Trophoblast cell (in vitro differentiated cells and primary cell): ENCODE measurements at regions not wholly inside any gene's neighbourhood (a gene's known extent, or its start where the extent isn't known, plus 50 kb on each side); places are given as distances from the start of the nearest gene placed in this dataset.
"Not testable (repeated sequence)": the region's sequence is repeated elsewhere in the genome, so short reads cannot be mapped to it uniquely, and the experiment has no call there.

Source experiments
- DNase-seq, 2 donors: peaks; one replicate each; pipeline ENCODE4 v3.0.0-alpha.2; 2016
- H2AFZ ChIP-seq: 2 replicates; pipeline ENCODE4 v1.6.1; 2013; ENCODE audit warnings: low read length, moderate library complexity, mild to moderate bottlenecking; ENCODE audit not compliant: insufficient read depth, poor library complexity
- H2AK5ac ChIP-seq: 2 replicates; pipeline ENCODE4 v1.6.1; 2013; ENCODE audit warnings: mild to moderate bottlenecking, low read length
- H2BK120ac ChIP-seq: 2 replicates; pipeline ENCODE4 v1.6.1; 2013; ENCODE audit warnings: low read length, mild to moderate bottlenecking, moderate library complexity; ENCODE audit not compliant: insufficient read depth, poor library complexity
- H2BK12ac ChIP-seq: 2 replicates; pipeline ENCODE4 v1.6.1; 2013; ENCODE audit warnings: mild to moderate bottlenecking, low read length, moderate library complexity
- H2BK5ac ChIP-seq: 2 replicates; pipeline ENCODE4 v1.6.1; 2013; ENCODE audit warnings: low read length, low read depth, moderate library complexity, mild to moderate bottlenecking; ENCODE audit not compliant: poor library complexity
- H3K14ac ChIP-seq: 2 replicates; pipeline ENCODE4 v1.6.1; 2013; ENCODE audit warnings: mild to moderate bottlenecking, low read length
- H3K18ac ChIP-seq: 2 replicates; pipeline ENCODE4 v1.6.1; 2013; ENCODE audit warnings: mild to moderate bottlenecking, low read length
- H3K23ac ChIP-seq: 2 replicates; pipeline ENCODE4 v1.6.1; 2013; ENCODE audit warnings: low read length
- H3K27ac ChIP-seq: 2 replicates; pipeline ENCODE4 v1.5.1; 2013; ENCODE audit warnings: low read depth, mild to moderate bottlenecking, inconsistent platforms, low read length, moderate library complexity
- H3K27me3 ChIP-seq: 2 replicates; pipeline ENCODE4 v1.6.1; 2013; ENCODE audit warnings: inconsistent platforms, mild to moderate bottlenecking, low read length, moderate library complexity; ENCODE audit not compliant: insufficient read depth
- H3K36me3 ChIP-seq, 2 experiments: 1 replicate in 1 of 2; 2 replicates in 1 of 2; pipeline ENCODE4 v1.6.1; 2013; ENCODE audit warnings: low read length in 2 of 2, mild to moderate bottlenecking in 2 of 2, moderate library complexity in 1 of 2; ENCODE audit not compliant: insufficient read depth in 2 of 2, control insufficient read depth in 1 of 2
- H3K4ac ChIP-seq: 2 replicates; pipeline ENCODE4 v1.6.1; 2013; ENCODE audit warnings: low read depth, mild to moderate bottlenecking, low read length, moderate library complexity
- H3K4me1 ChIP-seq, 2 experiments: 1 replicate in 1 of 2; 2 replicates in 1 of 2; pipeline ENCODE4 v1.6.1; 2013; ENCODE audit warnings: low read length in 2 of 2, mild to moderate bottlenecking in 2 of 2, moderate library complexity in 1 of 2; ENCODE audit not compliant: insufficient read depth in 2 of 2, control insufficient read depth in 1 of 2
- H3K4me2 ChIP-seq: 2 replicates; pipeline ENCODE4 v1.6.1; 2013; ENCODE audit warnings: inconsistent platforms, mild to moderate bottlenecking, low read length, moderate library complexity
- H3K4me3 ChIP-seq: 2 replicates; pipeline ENCODE4 v1.5.1; 2013; ENCODE audit warnings: mild to moderate bottlenecking, low read depth, low read length, inconsistent platforms
- H3K79me1 ChIP-seq: one replicate; pipeline ENCODE4 v1.6.1; 2013; ENCODE audit warnings: low read length
- H3K79me2 ChIP-seq: 2 replicates; pipeline ENCODE4 v1.6.1; 2013; ENCODE audit warnings: low read length, mild to moderate bottlenecking; ENCODE audit not compliant: control insufficient read depth, insufficient read depth, poor library complexity
- H3K9ac ChIP-seq: 2 replicates; pipeline ENCODE4 v1.6.1; 2013; ENCODE audit warnings: mild to moderate bottlenecking, low read length
- H3K9me3 ChIP-seq: 2 replicates; pipeline ENCODE4 v1.6.1; 2013; ENCODE audit warnings: low read depth, mild to moderate bottlenecking, control low read depth, inconsistent platforms, low read length; ENCODE audit not compliant: insufficient read depth
- H4K12ac ChIP-seq: 2 replicates; pipeline ENCODE4 v1.6.1; 2013; ENCODE audit warnings: low read depth, mild to moderate bottlenecking, low read length, moderate library complexity
- H4K8ac ChIP-seq: 2 replicates; pipeline ENCODE4 v1.6.1; 2013; ENCODE audit warnings: low read depth, mild to moderate bottlenecking, low read length, moderate library complexity
- H4K91ac ChIP-seq: one replicate; pipeline ENCODE4 v1.6.1; 2013; ENCODE audit warnings: low read depth, mild to moderate bottlenecking, low read length, moderate library complexity
- WGBS: extraction: QIAGEN DNeasy Blood & Tissue Kit; methylation state at CpG from one replicate; pipeline ENCODE4 v1.1.7; 2013; ENCODE audit warnings: missing lambda C conversion rate; ENCODE audit not compliant: insufficient read length, insufficient coverage; ENCODE audit errors: extremely low coverage; 5-methylcytosine and 5-hydroxymethylcytosine counted together

- H4K8ac ChIP-seq, result no peak overlapping the region
- H3K23ac ChIP-seq, result no peak overlapping the region
- H3K4ac ChIP-seq, result no peak overlapping the region
- WGBS, result no CpG with 5 or more reads among the region's 2 CpGs
- no peaks in the 10 kb centered on the region for H3K27me3 ChIP-seq
- H4K12ac ChIP-seq, result no peak overlapping the region
- no peak overlapping the region for H2BK120ac ChIP-seq
- DNase-seq, result peak in 1 of 2 donors; percentile 6
- H3K9me3 ChIP-seq, result peaks cover 13% of the 10 kb centered on the region
- no peak overlapping the region for H3K14ac ChIP-seq
- H3K79me1 ChIP-seq, result no peaks in the 10 kb centered on the region
- no peak overlapping the region for H3K4me3 ChIP-seq
- H2BK12ac ChIP-seq, result no peak overlapping the region
- no peaks in the 10 kb centered on the region for H3K4me1 ChIP-seq
- H3K79me2 ChIP-seq, result no peaks in the 10 kb centered on the region
- no peak overlapping the region for H2BK5ac ChIP-seq
- no peak overlapping the region for H3K9ac ChIP-seq
- no peak overlapping the region for H3K18ac ChIP-seq
- H4K91ac ChIP-seq, result no peak overlapping the region
- H3K36me3 ChIP-seq, result no peaks in the 10 kb centered on the region
- no peak overlapping the region for H3K27ac ChIP-seq
- no peak overlapping the region for H2AK5ac ChIP-seq
- H2AFZ ChIP-seq, result no peak overlapping the region
- H3K4me2 ChIP-seq, result no peak overlapping the region
Measured at GRCh38 chr6:156421933-156422332, 355.2 kb upstream of the ARID1B start.

GRCh38 chr6:156421301-156421700, 355.9 kb upstream of the ARID1B start:
- not testable (repeated sequence) for H4K8ac ChIP-seq, H3K4me1 ChIP-seq, H2BK12ac ChIP-seq, H3K18ac ChIP-seq, H2AK5ac ChIP-seq, H4K91ac ChIP-seq, H3K4ac ChIP-seq, H3K27ac ChIP-seq, H2AFZ ChIP-seq, H2BK5ac ChIP-seq, H3K79me2 ChIP-seq, H3K27me3 ChIP-seq, H3K23ac ChIP-seq, H3K36me3 ChIP-seq, H3K4me2 ChIP-seq, H3K9ac ChIP-seq, H3K4me3 ChIP-seq, H2BK120ac ChIP-seq, H3K79me1 ChIP-seq, H3K14ac ChIP-seq, H4K12ac ChIP-seq
- WGBS, result no CpG with 5 or more reads among the region's 5 CpGs
- peaks cover 13% of the 10 kb centered on the region for H3K9me3 ChIP-seq
- DNase-seq, result peak; percentile 57 to 67

GRCh38 chr6:156420172-156420993, 356.8 kb upstream of the ARID1B start:
- no peak overlapping the region for H3K27ac ChIP-seq
- H2AFZ ChIP-seq, result no peak overlapping the region
- no peak overlapping the region for H3K23ac ChIP-seq
- no peaks in the 10 kb centered on the region for H3K4me1 ChIP-seq
- H3K79me2 ChIP-seq, result no peaks in the 10 kb centered on the region
- WGBS, result no CpG with 5 or more reads among the region's 5 CpGs
- peaks cover 13% of the 10 kb centered on the region for H3K9me3 ChIP-seq
- H3K36me3 ChIP-seq, result no peaks in the 10 kb centered on the region
- no peak overlapping the region for H2BK12ac ChIP-seq
- H4K91ac ChIP-seq, result no peak overlapping the region
- H3K4ac ChIP-seq, result no peak overlapping the region
- no peak overlapping the region for H3K9ac ChIP-seq
- H4K12ac ChIP-seq, result no peak overlapping the region
- no peaks in the 10 kb centered on the region for H3K79me1 ChIP-seq
- H3K4me3 ChIP-seq, result no peak overlapping the region
- no peak overlapping the region for H2BK120ac ChIP-seq
- H3K18ac ChIP-seq, result no peak overlapping the region
- H2AK5ac ChIP-seq, result no peak overlapping the region
- no peaks in the 10 kb centered on the region for H3K27me3 ChIP-seq
- H2BK5ac ChIP-seq, result no peak overlapping the region
- peak in 1 of 2 donors; percentile 18 for DNase-seq
- no peak overlapping the region for H3K4me2 ChIP-seq
- no peak overlapping the region for H4K8ac ChIP-seq
- H3K14ac ChIP-seq, result no peak overlapping the region

GRCh38 chr6:156419594-156419993, 357.6 kb upstream of the ARID1B start:
- Histone ChIP-seq H3K23ac (no peak overlapping the region), H3K9ac (no peak overlapping the region), H3K36me3 (no peaks in the 10 kb centered on the region), H3K79me1 (no peaks in the 10 kb centered on the region), H3K4me3 (no peak overlapping the region), H3K27me3 (no peaks in the 10 kb centered on the region), H2AFZ (no peak overlapping the region), H4K91ac (no peak overlapping the region), H2BK5ac (no peak overlapping the region), H3K27ac (no peak overlapping the region), H3K14ac (no peak overlapping the region), H2BK120ac (no peak overlapping the region), H3K4ac (no peak overlapping the region), H3K18ac (no peak overlapping the region), H3K4me1 (no peaks in the 10 kb centered on the region), H2AK5ac (no peak overlapping the region), H3K79me2 (no peaks in the 10 kb centered on the region), H2BK12ac (no peak overlapping the region), H4K8ac (no peak overlapping the region), H4K12ac (no peak overlapping the region), H3K4me2 (no peak overlapping the region), H3K9me3 (peaks cover 13% of the 10 kb centered on the region)
- no peak for DNase-seq
- no CpG with 5 or more reads among the region's 2 CpGs for WGBS
